Bronchial epithelial cell (primary cell): ENCODE measurements at regions not wholly inside any gene's neighbourhood (a gene's known extent, or its start where the extent isn't known, plus 50 kb on each side); places are given as distances from the start of the nearest gene placed in this dataset.
A peak's percentile ranks its signal among the peaks of the same experiment; 100 is the strongest.

Experiments used
- DNase-seq: peaks from one replicate; pipeline ENCODE4 v3.0.0-alpha.2; 2010; ENCODE audit warnings: low read depth
- FAIRE-seq: peaks from 2 replicates; lab custom pipeline; 2011; peaks lifted over from hg19 to GRCh38; lab: Jason Lieb, UNC
- H3K27me3 ChIP-seq: 2 replicates; pipeline ENCODE4 v1.5.1; 2011; ENCODE audit warnings: low read length; ENCODE audit not compliant: control insufficient read depth, insufficient read depth
- H3K36me3 ChIP-seq: 2 replicates; pipeline ENCODE4 v1.5.1; 2011; ENCODE audit warnings: low read length; ENCODE audit not compliant: control insufficient read depth, insufficient read depth
- H3K4me3 ChIP-seq: 2 replicates; pipeline ENCODE4 v1.5.1; 2011; ENCODE audit warnings: mild to moderate bottlenecking, low read depth, low read length, control low read depth
- TF ChIP-seq, protein P1 (sequence below): IDR thresholded peaks from 2 replicates; pipeline ENCODE4 v1.5.1; 2011; ENCODE audit warnings: mild to moderate bottlenecking, moderate library complexity, low read length, control low read depth, inconsistent platforms; ENCODE audit not compliant: insufficient read depth, severe bottlenecking

- Histone ChIP-seq H3K27me3 (no peaks in the 10 kb centered on the region), H3K4me3 (no peak overlapping the region), H3K36me3 (no peaks in the 10 kb centered on the region)
- DNase-seq: no peak
- no peak for FAIRE-seq
- TF ChIP-seq, protein P1, sequence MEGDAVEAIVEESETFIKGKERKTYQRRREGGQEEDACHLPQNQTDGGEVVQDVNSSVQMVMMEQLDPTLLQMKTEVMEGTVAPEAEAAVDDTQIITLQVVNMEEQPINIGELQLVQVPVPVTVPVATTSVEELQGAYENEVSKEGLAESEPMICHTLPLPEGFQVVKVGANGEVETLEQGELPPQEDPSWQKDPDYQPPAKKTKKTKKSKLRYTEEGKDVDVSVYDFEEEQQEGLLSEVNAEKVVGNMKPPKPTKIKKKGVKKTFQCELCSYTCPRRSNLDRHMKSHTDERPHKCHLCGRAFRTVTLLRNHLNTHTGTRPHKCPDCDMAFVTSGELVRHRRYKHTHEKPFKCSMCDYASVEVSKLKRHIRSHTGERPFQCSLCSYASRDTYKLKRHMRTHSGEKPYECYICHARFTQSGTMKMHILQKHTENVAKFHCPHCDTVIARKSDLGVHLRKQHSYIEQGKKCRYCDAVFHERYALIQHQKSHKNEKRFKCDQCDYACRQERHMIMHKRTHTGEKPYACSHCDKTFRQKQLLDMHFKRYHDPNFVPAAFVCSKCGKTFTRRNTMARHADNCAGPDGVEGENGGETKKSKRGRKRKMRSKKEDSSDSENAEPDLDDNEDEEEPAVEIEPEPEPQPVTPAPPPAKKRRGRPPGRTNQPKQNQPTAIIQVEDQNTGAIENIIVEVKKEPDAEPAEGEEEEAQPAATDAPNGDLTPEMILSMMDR: no peak
These were observed 437.9 kb downstream of the NR2F2 start for GRCh38 chr15:96768435-96768789.

- Histone ChIP-seq H3K4me3 (no peak overlapping the region), H3K36me3 (no peaks in the 10 kb centered on the region), H3K27me3 (no peaks in the 10 kb centered on the region)
- TF ChIP-seq, protein P1: no peak
- DNase-seq (no peak), FAIRE-seq (peak; percentile 88)
These were observed 440.5 kb downstream of the NR2F2 start for GRCh38 chr15:96771035-96771434.

DNA sequence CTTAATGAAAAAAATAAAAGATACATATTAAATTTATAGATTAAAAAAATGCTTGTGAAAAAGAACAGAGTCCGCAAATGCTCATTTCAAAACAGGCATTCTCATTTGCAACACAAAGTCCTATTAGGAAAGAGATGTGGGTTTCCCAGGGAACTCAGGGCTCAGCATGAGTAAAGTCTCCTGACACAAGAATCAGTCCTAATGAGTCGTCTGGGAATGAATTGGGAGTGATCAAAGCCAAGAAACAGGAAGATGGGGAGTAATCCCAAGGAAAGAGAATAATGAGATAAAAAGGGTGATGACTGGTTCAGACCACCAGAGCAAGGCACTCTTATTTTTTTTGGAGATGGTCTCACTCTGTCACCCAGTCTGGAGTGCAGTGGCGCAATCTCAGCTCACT is 443.7 kb downstream of the NR2F2 start:
- FAIRE-seq (no peak), DNase-seq (no peak)
- H3K4me3 ChIP-seq: no peak overlapping the region
- no peaks in the 10 kb centered on the region for H3K27me3 ChIP-seq
- TF ChIP-seq, protein P1: no peak
- H3K36me3 ChIP-seq: no peaks in the 10 kb centered on the region

- Histone ChIP-seq H3K4me3 (no peak overlapping the region), H3K36me3 (no peaks in the 10 kb centered on the region), H3K27me3 (no peaks in the 10 kb centered on the region)
- DNase-seq: no peak
- no peak for FAIRE-seq
- TF ChIP-seq, protein P1: no peak
These were observed 453.2 kb downstream of the NR2F2 start for GRCh38 chr15:96783746-96784145.

DNA sequence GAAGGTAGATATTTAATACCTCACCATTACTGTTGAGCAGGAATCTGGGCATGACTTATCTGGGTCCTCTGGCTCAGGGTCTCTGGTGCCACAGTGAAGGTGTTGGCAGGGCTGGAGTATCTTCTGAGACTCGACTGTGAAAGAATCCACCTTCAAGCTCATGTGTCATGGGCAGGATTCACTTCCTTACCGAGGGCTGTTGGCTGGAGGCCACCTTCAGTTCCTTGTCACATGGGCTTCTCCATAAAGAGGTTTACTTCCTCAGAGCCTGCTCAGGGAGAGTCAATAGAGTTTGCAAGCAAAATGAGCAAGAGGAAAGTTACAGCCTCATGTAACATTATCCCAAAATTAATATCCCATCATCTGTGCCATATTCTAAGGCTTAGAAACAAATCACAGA is 459.5 kb downstream of the NR2F2 start:
- Histone ChIP-seq H3K36me3 (no peaks in the 10 kb centered on the region), H3K27me3 (no peaks in the 10 kb centered on the region), H3K4me3 (no peak overlapping the region)
- DNase-seq: no peak
- no peak for FAIRE-seq
- TF ChIP-seq, protein P1: no peak

DNA sequence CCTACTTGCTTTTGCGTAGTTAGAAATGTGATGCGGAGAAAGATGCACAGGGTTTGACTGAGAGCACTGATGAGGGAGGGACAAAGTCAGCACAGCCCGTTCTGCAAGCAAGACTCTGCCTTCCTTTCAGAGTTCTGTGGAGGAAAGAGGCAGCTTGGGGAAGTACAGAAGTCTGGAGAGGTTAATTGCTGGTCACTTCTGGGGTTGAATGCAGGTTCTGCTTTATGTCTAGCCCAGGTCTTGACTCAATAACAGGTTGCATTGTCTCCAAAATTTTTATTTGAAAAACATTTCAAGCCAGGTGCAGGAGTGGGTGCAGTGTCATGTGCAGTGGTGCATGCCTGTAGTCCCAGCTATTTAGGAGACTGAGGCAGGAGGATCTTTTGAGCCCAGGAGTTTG is 461.7 kb downstream of the NR2F2 start:
- FAIRE-seq (no peak), DNase-seq (no peak)
- Histone ChIP-seq H3K27me3 (no peaks in the 10 kb centered on the region), H3K4me3 (no peak overlapping the region), H3K36me3 (no peaks in the 10 kb centered on the region)
- TF ChIP-seq, protein P1: no peak
